H9 (cell line): ENCODE measurements at regions not wholly inside any gene's neighbourhood (a gene's known extent, or its start where the extent isn't known, plus 50 kb on each side); places are given as distances from the start of the nearest gene placed in this dataset.

Experiments used
- DNase-seq: peaks from one replicate; pipeline ENCODE4 v3.0.0-alpha.2; 2017
- H2AFZ ChIP-seq: one replicate; pipeline ENCODE4 v1.6.1; 2013; ENCODE audit warnings: mild to moderate bottlenecking, low read length, control low read depth, moderate library complexity
- H2AK5ac ChIP-seq: 2 replicates; pipeline ENCODE4 v1.6.1; 2013; ENCODE audit warnings: low read length, control low read depth, mixed read lengths; ENCODE audit not compliant: insufficient read length
- H2BK120ac ChIP-seq: one replicate; pipeline ENCODE4 v1.6.1; 2013; ENCODE audit warnings: low read depth, mild to moderate bottlenecking, low read length, control low read depth, inconsistent platforms; ENCODE audit not compliant: poor library complexity, severe bottlenecking
- H2BK12ac ChIP-seq: 2 replicates; pipeline ENCODE4 v1.6.1; 2013; ENCODE audit warnings: low read length, control low read depth, mixed read lengths, low read depth; ENCODE audit not compliant: insufficient read length
- H2BK15ac ChIP-seq: 2 replicates; pipeline ENCODE4 v1.6.1; 2013; ENCODE audit warnings: low read depth, low read length, control low read depth
- H2BK20ac ChIP-seq: one replicate; pipeline ENCODE4 v1.6.1; 2013; ENCODE audit warnings: low read depth, mild to moderate bottlenecking, low read length, control low read depth, inconsistent platforms; ENCODE audit not compliant: poor library complexity, severe bottlenecking
- H2BK5ac ChIP-seq: 2 replicates; pipeline ENCODE4 v1.6.1; 2013; ENCODE audit warnings: low read length, control low read depth, mixed read lengths; ENCODE audit not compliant: insufficient read length
- H3K14ac ChIP-seq: 2 replicates; pipeline ENCODE4 v1.6.1; 2013; ENCODE audit warnings: low read length, control low read depth; ENCODE audit not compliant: insufficient read depth
- H3K18ac ChIP-seq: 2 replicates; pipeline ENCODE4 v1.6.1; 2013; ENCODE audit warnings: low read depth, mild to moderate bottlenecking, mixed read lengths, low read length, control low read depth; ENCODE audit not compliant: insufficient read length
- H3K23ac ChIP-seq: 2 replicates; pipeline ENCODE4 v1.6.1; 2013; ENCODE audit warnings: low read length, control low read depth, mixed read lengths, low read depth; ENCODE audit not compliant: insufficient read length
- H3K23me2 ChIP-seq: 2 replicates; pipeline ENCODE4 v1.6.1; 2013; ENCODE audit warnings: low read depth, mild to moderate bottlenecking, mixed read lengths, low read length, control low read depth; ENCODE audit not compliant: insufficient read length, poor library complexity, severe bottlenecking
- H3K27ac ChIP-seq: 2 replicates; pipeline ENCODE4 v1.5.1; 2013; ENCODE audit warnings: low read length, control low read depth, mixed read lengths, low read depth; ENCODE audit not compliant: insufficient read length
- H3K27me3 ChIP-seq: 2 replicates; pipeline ENCODE4 v1.6.1; 2013; ENCODE audit warnings: low read length, control low read depth, inconsistent platforms; ENCODE audit not compliant: insufficient read depth
- H3K4ac ChIP-seq: 2 replicates; pipeline ENCODE4 v1.6.1; 2013; ENCODE audit warnings: low read depth, mild to moderate bottlenecking, control low read depth, inconsistent platforms, low read length, moderate library complexity
- H3K4me1 ChIP-seq: 2 replicates; pipeline ENCODE4 v1.6.1; 2013; ENCODE audit warnings: low read length, control low read depth, inconsistent platforms; ENCODE audit not compliant: insufficient read depth
- H3K4me2 ChIP-seq: 2 replicates; pipeline ENCODE4 v1.6.1; 2013; ENCODE audit warnings: low read length, control low read depth, mixed read lengths; ENCODE audit not compliant: insufficient read length, insufficient read depth
- H3K56ac ChIP-seq: 2 replicates; pipeline ENCODE4 v1.6.1; 2013; ENCODE audit warnings: low read depth, mild to moderate bottlenecking, mixed read lengths, low read length, control low read depth; ENCODE audit not compliant: insufficient read length
- H3K79me1 ChIP-seq: 2 replicates; pipeline ENCODE4 v1.6.1; 2013; ENCODE audit warnings: low read depth, mild to moderate bottlenecking, moderate library complexity, low read length, control low read depth, inconsistent platforms; ENCODE audit not compliant: insufficient read depth, poor library complexity, severe bottlenecking
- H3K79me2 ChIP-seq: 2 replicates; pipeline ENCODE4 v1.6.1; 2013; ENCODE audit warnings: low read length, control low read depth, inconsistent platforms; ENCODE audit not compliant: insufficient read depth
- H3K9ac ChIP-seq: 2 replicates; pipeline ENCODE4 v1.6.1; 2013; ENCODE audit warnings: low read length, control low read depth, mixed read lengths; ENCODE audit not compliant: insufficient read length; ENCODE audit errors: extremely low read depth
- H3K9me3 ChIP-seq: one replicate; pipeline ENCODE4 v1.6.1; 2013; ENCODE audit warnings: low read depth, low read length, inconsistent platforms; ENCODE audit not compliant: control insufficient read depth
- H3T11ph ChIP-seq: one replicate; pipeline ENCODE4 v1.6.1; 2013; ENCODE audit warnings: mild to moderate bottlenecking, low read length, control low read depth, inconsistent platforms
- H4K20me1 ChIP-seq: one replicate; pipeline ENCODE4 v1.6.1; 2013; ENCODE audit not compliant: control insufficient read depth, insufficient read length, insufficient read depth
- H4K5ac ChIP-seq: 2 replicates; pipeline ENCODE4 v1.6.1; 2013; ENCODE audit warnings: low read depth, mild to moderate bottlenecking, mixed read lengths, low read length, control low read depth; ENCODE audit not compliant: insufficient read length
- H4K8ac ChIP-seq: replicated peaks from 2 replicates; pipeline ENCODE4 v1.6.1; 2013; ENCODE audit warnings: low read length, control low read depth, mixed read lengths, low read depth; ENCODE audit not compliant: insufficient read length
- H4K91ac ChIP-seq: 2 replicates; pipeline ENCODE4 v1.6.1; 2013; ENCODE audit warnings: low read depth, mild to moderate bottlenecking, moderate library complexity, mixed read lengths, low read length, control low read depth; ENCODE audit not compliant: insufficient read length
- H3K27ac Mint-ChIP-seq, 3 experiments: 2 replicates in 2 of 3; 3 replicates in 1 of 3; pipeline ENCODE4 v1.8.0; 2020 to 2021; ENCODE audit warnings: mixed read lengths in 3 of 3, mild to moderate bottlenecking in 1 of 3, moderate library complexity in 1 of 3
- H3K27me3 Mint-ChIP-seq: 2 replicates; pipeline ENCODE4 v1.8.0; 2021; ENCODE audit warnings: low read depth, mild to moderate bottlenecking, moderate library complexity, mixed read lengths
- H3K36me3 Mint-ChIP-seq, 3 experiments: 2 replicates in 2 of 3; 3 replicates in 1 of 3; pipeline ENCODE4 v1.8.0; 2020 to 2021; ENCODE audit warnings: low read depth in 3 of 3, mixed read lengths in 3 of 3; ENCODE audit not compliant: insufficient read depth in 1 of 3
- H3K4me1 Mint-ChIP-seq, 2 experiments: 2 replicates each; pipeline ENCODE4 v1.8.0; 2020; ENCODE audit warnings: mixed read lengths in 2 of 2
- H3K4me3 Mint-ChIP-seq, 2 experiments: 2 replicates in 1 of 2; 3 replicates in 1 of 2; pipeline ENCODE4 v1.8.0; 2020 to 2021; ENCODE audit warnings: mild to moderate bottlenecking in 2 of 2, mixed read lengths in 2 of 2, moderate library complexity in 1 of 2
- H3K9me3 Mint-ChIP-seq, 2 experiments: 2 replicates in 1 of 2; 3 replicates in 1 of 2; pipeline ENCODE4 v1.8.0; 2020; ENCODE audit warnings: mild to moderate bottlenecking in 2 of 2, mixed read lengths in 2 of 2, moderate library complexity in 1 of 2
- WGBS: extraction: QIAGEN DNeasy Blood & Tissue Kit; methylation state at CpG from one replicate; pipeline ENCODE4 v1.1.7; 2013; ENCODE audit warnings: missing lambda C conversion rate, low lambda C conversion rate, mixed read lengths; ENCODE audit not compliant: insufficient read length; ENCODE audit errors: extremely low coverage; 5-methylcytosine and 5-hydroxymethylcytosine counted together
- TF ChIP-seq, protein P1 (sequence below): fragments of 200-600 bp; sonication (generic); conservative IDR thresholded peaks from 3 replicates; pipeline ENCODE4 v1.8.0; 2021; ENCODE audit warnings: antibody characterized with exemption, mild to moderate bottlenecking

DNA sequence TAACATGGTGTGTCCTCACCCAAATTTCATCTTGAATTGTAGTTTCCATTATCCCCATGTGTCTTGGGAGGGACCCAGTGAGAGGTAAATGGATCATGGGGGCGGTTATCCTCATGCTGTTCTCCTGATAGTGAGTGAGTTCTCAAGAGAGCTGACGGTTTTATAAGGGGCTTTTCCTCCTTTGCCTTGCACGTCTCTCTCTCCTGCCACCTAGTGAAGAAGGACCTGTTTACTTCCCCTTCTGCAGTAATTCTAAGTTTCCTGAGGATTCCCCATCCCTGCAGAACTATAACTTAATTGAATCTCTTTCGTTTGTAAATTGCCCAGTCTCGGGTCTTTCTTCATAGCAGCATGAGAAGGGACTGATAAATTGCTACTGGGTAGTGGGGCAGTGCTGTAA is 789.3 kb downstream of the FRK start:
- H3K27ac Mint-ChIP-seq = peak overlapping the region in 2 of 3 experiments; percentile 12 to 49; a peak in 3 of 7 replicates
- Histone ChIP-seq H2AK5ac (no peak overlapping the region), H3K79me1 (no peaks in the 10 kb centered on the region), H3T11ph (no peak overlapping the region), H2BK5ac (no peak overlapping the region), H3K4me1 (no peaks in the 10 kb centered on the region), H3K18ac (no peak overlapping the region), H3K27me3 (no peaks in the 10 kb centered on the region), H3K9ac (no peak overlapping the region), H2BK120ac (no peak overlapping the region), H4K8ac (no peak overlapping the region), H3K9me3 (no peaks in the 10 kb centered on the region), H3K27ac (no peak overlapping the region), H2AFZ (no peak overlapping the region), H3K79me2 (no peaks in the 10 kb centered on the region), H3K4ac (no peak overlapping the region), H2BK12ac (no peak overlapping the region), H3K23me2 (no peaks in the 10 kb centered on the region), H4K20me1 (no peaks in the 10 kb centered on the region), H3K56ac (no peak overlapping the region), H3K14ac (no peak overlapping the region), H4K5ac (no peak overlapping the region), H3K4me2 (no peak overlapping the region), H2BK20ac (no peak overlapping the region), H3K23ac (no peak overlapping the region), H4K91ac (no peak overlapping the region), H2BK15ac (no peak overlapping the region)
- peaks cover 17 to 23% of the 10 kb centered on the region in 2 experiments for H3K9me3 Mint-ChIP-seq
- no peak overlapping the region for H3K4me3 Mint-ChIP-seq
- peaks cover 16 to 20% of the 10 kb centered on the region in 2 experiments for H3K4me1 Mint-ChIP-seq
- TF ChIP-seq, protein P1, sequence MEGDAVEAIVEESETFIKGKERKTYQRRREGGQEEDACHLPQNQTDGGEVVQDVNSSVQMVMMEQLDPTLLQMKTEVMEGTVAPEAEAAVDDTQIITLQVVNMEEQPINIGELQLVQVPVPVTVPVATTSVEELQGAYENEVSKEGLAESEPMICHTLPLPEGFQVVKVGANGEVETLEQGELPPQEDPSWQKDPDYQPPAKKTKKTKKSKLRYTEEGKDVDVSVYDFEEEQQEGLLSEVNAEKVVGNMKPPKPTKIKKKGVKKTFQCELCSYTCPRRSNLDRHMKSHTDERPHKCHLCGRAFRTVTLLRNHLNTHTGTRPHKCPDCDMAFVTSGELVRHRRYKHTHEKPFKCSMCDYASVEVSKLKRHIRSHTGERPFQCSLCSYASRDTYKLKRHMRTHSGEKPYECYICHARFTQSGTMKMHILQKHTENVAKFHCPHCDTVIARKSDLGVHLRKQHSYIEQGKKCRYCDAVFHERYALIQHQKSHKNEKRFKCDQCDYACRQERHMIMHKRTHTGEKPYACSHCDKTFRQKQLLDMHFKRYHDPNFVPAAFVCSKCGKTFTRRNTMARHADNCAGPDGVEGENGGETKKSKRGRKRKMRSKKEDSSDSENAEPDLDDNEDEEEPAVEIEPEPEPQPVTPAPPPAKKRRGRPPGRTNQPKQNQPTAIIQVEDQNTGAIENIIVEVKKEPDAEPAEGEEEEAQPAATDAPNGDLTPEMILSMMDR = peak; percentile 61
- peak; percentile 40 for DNase-seq
- H3K36me3 Mint-ChIP-seq = peaks cover 7 to 22% (median 9%) of the 10 kb centered on the region in 3 experiments
- no CpG with 5 or more reads among the region's 5 CpGs for WGBS
- no peaks in the 10 kb centered on the region; the same call in 1 of the 2 replicates for H3K27me3 Mint-ChIP-seq
